Peyer's patch (tissue), 4 donors: ENCODE measurements at regions not wholly inside any gene's neighbourhood (a gene's known extent, or its start where the extent isn't known, plus 50 kb on each side); places are given as distances from the start of the nearest gene placed in this dataset.

ENCODE experiments used
- CTCF ChIP-seq, 6 experiments: fragments of 450-650 bp in 4 of 6; fragments of 200-600 bp in 2 of 6; sonication (generic) in 1 of 6; IDR thresholded peaks; one replicate each; pipeline ENCODE4 v1.5.1; 2017 to 2019; ENCODE audit warnings: antibody characterized with exemption in 6 of 6, mild to moderate bottlenecking in 3 of 6, moderate library complexity in 1 of 6
- POLR2A ChIP-seq, 2 donors: fragments of 450-650 bp; IDR thresholded peaks; one replicate each; pipeline ENCODE4 v1.5.1; 2017; ENCODE audit warnings: antibody characterized with exemption in 2 of 2, mild to moderate bottlenecking in 2 of 2, moderate library complexity in 2 of 2

- TF ChIP-seq POLR2A (IDR thresholded peaks at IDR 0.05) (no peak), CTCF (IDR thresholded peaks at IDR 0.05) (no peak)
Observed at GRCh38 chr9:20138116-20138515, 349.3 kb upstream of the SLC24A2 start.
